Right ventricle myocardium inferior (tissue), 1 donor: ENCODE measurements at regions not wholly inside any gene's neighbourhood (a gene's known extent, or its start where the extent isn't known, plus 50 kb on each side); places are given as distances from the start of the nearest gene placed in this dataset.
A peak's percentile ranks its signal among the peaks of the same experiment; 100 is the strongest.
"Not testable (repeated sequence)": the region's sequence is repeated elsewhere in the genome, so short reads cannot be mapped to it uniquely, and the experiment has no call there.

Experiments
- ATAC-seq: fragments of 200-7000 bp; cut with Tn5 transposase; one replicate; pipeline ENCODE4 v1.9.1; 2020; ENCODE audit warnings: mild to moderate bottlenecking, moderate library complexity
- DNase-seq: peaks from one replicate; pipeline ENCODE4 v3.0.0; 2021; ENCODE audit errors: missing footprints
- intact Hi-C: fragments of 100-400 bp; cut with DNase I; formaldehyde crosslinking; loops from one replicate; pipeline ENCODE4 v1.11.0; 2022
- donor health status: DM: no; HTN: yes; CAD: no; lungs with severe emphysema.

- ATAC-seq, intact Hi-C loops: not testable (repeated sequence)
- DNase-seq = peak; percentile 58
Measured at GRCh38 chr5:106979178-106979577, 691.6 kb downstream of the EFNA5 start.

DNA sequence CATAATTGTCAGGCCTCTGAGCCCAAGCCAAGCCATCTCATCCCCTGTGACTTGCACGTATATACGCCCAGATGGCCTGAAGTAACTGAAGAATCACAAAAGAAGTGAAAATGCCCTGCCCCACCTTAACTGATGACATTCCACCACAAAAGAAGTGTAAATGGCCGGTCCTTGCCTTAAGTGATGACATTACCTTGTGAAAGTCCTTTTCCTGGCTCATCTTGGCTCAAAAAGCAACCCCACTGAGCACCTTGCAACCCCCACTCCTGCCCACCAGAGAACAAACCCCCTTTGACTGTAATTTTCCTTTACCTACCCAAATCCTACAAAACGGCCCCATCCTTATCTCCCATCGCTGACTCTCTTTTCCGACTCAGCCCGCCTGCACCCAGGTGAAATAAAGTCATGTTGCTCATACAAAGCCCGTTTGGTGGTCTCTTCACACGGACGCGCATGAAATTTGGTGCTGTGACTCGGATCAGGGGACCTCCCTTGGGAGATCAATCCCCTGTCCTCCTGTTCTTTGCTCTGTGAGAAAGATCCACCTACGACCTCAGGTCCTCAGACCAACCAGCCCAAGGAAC is 692.1 kb downstream of the EFNA5 start:
- DNase-seq = peak; percentile 34
- intact Hi-C loops, ATAC-seq: not testable (repeated sequence)

DNA sequence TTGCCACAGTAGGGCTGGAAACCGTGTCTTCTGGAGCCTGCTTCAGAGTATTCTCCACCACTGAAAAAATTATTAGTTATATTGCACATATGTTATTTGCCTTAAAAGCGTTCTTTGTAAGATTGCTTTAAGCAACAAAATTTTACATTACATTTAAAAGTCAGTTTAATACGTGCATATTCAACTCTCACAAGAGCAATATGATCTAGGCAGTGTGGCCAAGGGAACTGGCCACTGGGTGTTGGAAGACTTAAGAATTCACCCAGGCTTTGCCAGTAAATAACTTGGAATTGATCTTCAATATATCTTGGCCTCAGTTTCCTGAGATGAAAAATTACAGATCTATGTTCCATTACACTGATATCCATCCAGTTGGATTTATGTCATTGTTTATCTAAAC is 694.4 kb downstream of the EFNA5 start:
- ATAC-seq (no peak), DNase-seq (no peak)
- intact Hi-C loops = no loop called here

GRCh38 chr5:106974272-106974671 is 696.5 kb downstream of the EFNA5 start:
- intact Hi-C loops = no loop called here
- no peak for DNase-seq
- no peak for ATAC-seq

DNA sequence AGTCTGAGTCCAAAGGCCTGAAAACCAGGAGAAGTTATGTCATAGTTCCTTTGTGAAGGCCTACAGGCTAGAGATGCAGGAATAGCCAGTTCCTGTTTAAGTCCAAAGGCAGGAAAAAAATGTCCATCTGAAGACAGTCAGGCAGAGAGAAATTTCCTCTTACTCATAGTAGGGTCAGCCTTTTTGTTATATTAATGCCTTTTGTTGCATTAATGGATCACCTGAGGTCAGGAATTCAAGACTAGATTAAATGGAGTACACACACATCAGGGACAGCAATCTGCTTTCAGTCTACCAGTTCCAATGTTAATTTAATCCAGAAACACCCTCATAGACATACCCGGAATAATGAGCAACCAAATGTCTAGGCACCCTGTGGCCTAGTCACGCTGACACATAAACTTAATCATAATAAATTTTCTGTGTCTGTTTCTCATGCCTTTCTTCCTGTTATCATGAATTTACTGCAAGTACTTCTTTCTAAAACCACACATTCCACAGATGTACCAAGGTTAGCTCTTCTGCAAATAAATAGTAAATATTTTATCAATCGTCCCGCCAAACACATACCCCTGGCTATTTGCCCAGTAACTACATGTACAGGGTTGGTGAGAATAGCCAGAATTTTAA is 703.9 kb downstream of the EFNA5 start:
- DNase-seq (no peak), ATAC-seq (no peak)
- intact Hi-C loops = no loop called here

DNA sequence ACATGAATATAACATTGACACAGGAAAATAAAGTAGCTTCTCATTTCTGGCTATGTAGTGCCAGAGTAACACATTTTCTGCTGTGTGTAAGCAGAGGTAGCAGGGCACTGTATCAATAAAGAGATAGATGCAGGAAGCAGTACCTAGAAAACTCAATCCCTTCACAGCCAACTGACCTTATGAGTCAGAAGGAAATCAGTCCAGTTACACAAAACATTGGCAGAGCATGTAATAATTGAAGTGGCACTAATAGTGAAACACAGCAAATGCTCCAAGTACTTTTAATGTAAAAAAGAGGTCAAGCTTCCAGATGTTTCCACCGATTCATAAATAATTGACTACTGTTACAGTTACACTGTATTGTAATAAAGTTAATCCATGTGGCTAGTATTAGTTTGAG is 706.6 kb downstream of the EFNA5 start:
- no peak for ATAC-seq

GRCh38 chr5:106963630-106964029 is 707.1 kb downstream of the EFNA5 start:
- intact Hi-C loops = no loop called here
- no peak for DNase-seq
- ATAC-seq = no peak

More for the DNA sequence above, 706.6 kb downstream of the EFNA5 start:
- intact Hi-C loops = no loop called here
- DNase-seq = no peak

DNA sequence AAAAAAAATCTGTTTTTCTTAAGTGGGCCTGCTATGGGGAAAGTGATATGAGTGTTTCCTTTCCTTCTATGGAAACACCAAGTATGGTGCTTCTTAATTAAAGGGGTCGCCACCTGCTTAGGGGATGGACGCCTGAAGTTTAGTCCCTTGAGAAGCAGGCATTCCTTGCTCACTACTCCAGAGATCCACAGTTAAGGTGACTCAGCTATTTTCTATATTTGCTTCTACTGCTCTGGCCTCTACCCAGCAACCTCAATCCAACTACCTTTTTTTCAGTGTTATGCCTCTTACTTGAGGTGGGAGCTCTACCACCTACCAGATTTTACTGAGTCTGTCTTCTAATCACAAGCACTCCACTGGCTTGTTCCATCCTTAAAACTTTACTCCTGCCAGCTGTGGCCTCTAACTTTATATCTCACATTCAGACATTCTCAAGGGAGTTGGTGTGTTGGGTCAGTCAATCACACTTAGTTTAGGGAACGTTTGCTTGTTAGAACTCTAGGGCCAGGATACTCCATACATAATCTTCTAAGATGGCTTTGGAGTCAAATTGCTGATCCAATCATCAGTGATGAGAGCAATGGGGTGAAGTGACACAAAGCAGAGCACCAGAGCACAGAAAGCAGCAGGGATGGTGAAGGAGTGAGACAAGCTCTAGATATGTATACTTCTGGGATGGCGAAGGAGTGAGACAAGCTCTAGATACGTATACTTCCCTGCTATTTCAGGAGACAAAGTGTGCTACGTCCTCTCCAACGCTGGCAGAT is 708.1 kb downstream of the EFNA5 start:
- no peak for DNase-seq
- intact Hi-C loops = no loop called here
- ATAC-seq = no peak

DNA sequence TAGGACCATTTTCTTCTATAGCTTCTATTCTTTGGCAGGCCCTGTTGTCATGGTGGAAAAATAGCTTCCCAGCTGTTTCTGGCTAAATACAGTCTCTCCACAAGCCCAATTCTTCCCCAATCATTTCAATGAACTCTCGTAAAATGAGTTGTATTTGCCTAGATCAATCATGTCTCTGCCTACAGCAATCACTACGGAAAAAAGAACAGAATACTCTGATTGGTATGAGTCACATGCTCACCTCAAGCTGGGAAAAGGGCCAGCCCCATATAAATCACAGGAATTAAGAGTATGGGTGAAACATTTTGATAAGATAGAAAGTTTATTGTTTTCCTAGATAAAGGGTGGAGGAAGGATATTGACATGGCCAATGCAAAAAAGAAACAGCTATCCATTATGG is 711.4 kb downstream of the EFNA5 start:
- DNase-seq = no peak
- intact Hi-C loops = no loop called here
- ATAC-seq = no peak

- intact Hi-C loops = no loop called here
- ATAC-seq (no peak), DNase-seq (no peak)
Measured at GRCh38 chr5:106957336-106957735, 713.4 kb downstream of the EFNA5 start.

GRCh38 chr5:106956886-106957285 is 713.9 kb downstream of the EFNA5 start:
- intact Hi-C loops = no loop called here
- DNase-seq (no peak), ATAC-seq (no peak)

DNA sequence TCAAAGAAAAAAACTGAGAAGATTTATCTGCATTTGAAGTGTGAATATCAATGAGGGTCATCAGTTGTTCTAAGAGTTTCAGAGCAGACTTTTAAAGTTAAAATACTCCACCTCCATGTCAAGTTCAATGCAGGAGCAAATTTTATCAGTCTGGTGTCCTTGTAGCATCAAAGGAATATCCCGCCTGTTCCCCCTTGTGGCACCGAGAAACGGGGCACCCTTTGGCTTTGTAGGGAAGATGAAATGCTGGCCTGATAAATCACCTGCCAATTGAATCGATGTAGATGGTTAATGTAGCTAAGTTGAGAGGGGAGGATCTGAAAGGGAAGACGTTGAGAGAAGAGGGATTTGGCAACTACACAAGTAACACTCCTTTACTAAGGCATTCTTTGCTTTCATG is 714.5 kb downstream of the EFNA5 start:
- peak; percentile 28 for DNase-seq
- intact Hi-C loops = no loop called here
- ATAC-seq = no peak

- ATAC-seq (no peak), DNase-seq (no peak)
- intact Hi-C loops = no loop called here
Measured at GRCh38 chr5:106940986-106941385, 729.8 kb downstream of the EFNA5 start.

DNA sequence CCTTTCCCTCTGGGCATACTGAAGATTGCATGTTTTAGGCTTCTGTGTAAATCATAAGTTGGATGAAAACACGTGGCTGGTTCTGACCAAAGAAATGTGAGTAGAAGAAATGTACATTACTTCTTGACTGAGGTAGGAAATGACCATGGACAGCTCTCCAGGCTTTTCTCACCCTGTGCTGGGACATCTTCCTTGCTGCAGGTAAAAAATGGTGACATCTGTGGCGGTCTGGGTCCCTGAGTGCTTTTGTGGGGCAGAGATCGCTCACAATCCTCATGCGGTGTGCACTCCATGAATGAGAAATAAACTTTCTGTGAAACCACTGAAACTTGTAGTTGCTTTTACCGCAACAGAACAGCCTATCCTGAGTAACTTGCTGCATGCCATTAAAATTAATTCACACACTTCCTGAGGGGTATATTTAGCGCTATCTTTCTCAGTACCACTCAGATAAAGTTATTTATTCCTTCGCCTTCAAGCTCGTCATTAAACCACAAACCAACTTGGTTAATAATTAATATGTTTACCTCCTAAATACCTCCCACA is 730.4 kb downstream of the EFNA5 start:
- intact Hi-C loops = no loop called here
- ATAC-seq (no peak), DNase-seq (no peak)

DNA sequence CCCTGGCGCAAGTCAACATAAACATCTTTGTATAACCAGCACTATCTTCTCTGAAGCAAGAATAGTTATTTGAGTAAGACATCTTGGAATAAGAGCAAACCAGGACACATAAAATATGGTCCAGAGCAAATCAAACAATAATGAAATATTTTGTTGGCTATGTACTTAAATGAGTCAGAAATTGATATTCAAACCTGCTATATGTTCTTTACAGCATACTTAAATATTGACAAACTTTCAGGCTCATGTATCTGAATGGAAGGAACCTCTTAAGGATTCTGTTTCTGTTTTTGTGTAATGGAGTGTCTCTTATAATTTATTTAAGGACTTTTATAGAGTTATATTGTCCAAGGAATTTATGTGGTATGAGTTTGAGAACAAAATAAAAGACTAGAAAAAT is 747.3 kb downstream of the EFNA5 start:
- DNase-seq (no peak), ATAC-seq (no peak)
- intact Hi-C loops = no loop called here

GRCh38 chr5:106921567-106921966 is 749.2 kb downstream of the EFNA5 start:
- DNase-seq (no peak), ATAC-seq (no peak)
- intact Hi-C loops = no loop called here

DNA sequence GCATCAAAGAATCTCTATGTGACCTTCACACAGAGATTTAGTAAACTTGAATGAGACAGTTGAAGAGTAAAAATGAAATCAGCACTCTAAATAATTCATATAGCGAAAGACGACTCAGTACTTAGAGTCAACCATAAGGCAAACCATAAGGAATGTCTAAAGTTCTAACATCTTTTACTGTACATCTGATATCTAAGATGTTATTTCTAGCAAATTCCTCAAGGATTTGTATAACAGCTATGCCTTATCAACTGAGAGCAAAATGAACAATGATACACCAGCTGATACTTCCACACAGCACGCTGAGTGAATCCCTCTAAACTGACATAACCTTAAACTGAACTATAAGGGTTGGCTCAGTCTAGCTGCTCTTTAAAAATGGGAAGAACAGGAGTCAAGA is 760.3 kb downstream of the EFNA5 start:
- intact Hi-C loops = loop anchor here (5.0 kb wide), 1 partner anchor 762 kb away; the partner anchor contains the start of gene EFNA5
- ATAC-seq (no peak), DNase-seq (no peak)

DNA sequence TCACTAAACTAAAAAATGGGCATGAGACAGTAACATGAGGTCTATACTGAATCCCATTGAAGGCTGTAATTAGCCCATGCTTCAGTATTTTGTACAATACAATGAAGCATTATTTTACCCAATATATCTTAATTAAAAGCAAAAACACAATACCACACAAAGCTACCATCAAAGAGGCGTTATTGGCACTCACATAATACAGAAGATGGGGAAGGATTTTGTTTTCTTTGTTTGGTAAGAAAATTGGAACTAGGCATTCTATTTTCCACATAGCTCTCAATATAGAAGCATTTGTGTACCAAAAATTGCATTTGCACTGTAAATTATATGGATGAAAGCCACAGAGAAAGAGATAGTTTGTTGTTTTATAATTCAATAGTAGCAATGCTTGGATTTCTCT is 761.0 kb downstream of the EFNA5 start:
- ATAC-seq = no peak
- intact Hi-C loops = loop anchor here (5.0 kb wide), 1 partner anchor 763 kb away; the partner anchor contains the start of gene EFNA5

GRCh38 chr5:106907979-106908378 is 762.8 kb downstream of the EFNA5 start:
- no peak for ATAC-seq
- no peak for DNase-seq
- intact Hi-C loops = no loop called here

More for the DNA sequence above, 761.0 kb downstream of the EFNA5 start:
- DNase-seq = no peak

- DNase-seq = no peak
- intact Hi-C loops = no loop called here
- no peak for ATAC-seq
Measured at GRCh38 chr5:106906199-106906598, 764.5 kb downstream of the EFNA5 start.
